Panc1 (cell line): ENCODE measurements at regions not wholly inside any gene's neighbourhood (a gene's known extent, or its start where the extent isn't known, plus 50 kb on each side); places are given as distances from the start of the nearest gene placed in this dataset.

Experiments used
- ATAC-seq: fragments of 200-7000 bp; cut with Tn5 transposase; 2 replicates; pipeline ENCODE4 v1.9.1; 2020; ENCODE audit warnings: mild to moderate bottlenecking, moderate library complexity
- BruUV-seq: library from RNA; stranded (reverse); fragments of 400-500 nt; replicated peaks from 2 replicates; lab custom pipeline; 2021; lab: Mats Ljungman, UMichigan
- CTCF ChIA-PET: fragments of 300-600 bp; sonication (Branson Sonifier 250); formaldehyde crosslinking; loops from one replicate; lab custom pipeline; 2022; ENCODE audit warnings: antibody characterized with exemption; lab: Charles Lee
- POLR2A ChIA-PET: fragments of 300-600 bp; sonication (Branson Sonifier 250); formaldehyde crosslinking; loops from one replicate; lab custom pipeline; 2022; ENCODE audit warnings: antibody characterized with exemption; lab: Charles Lee
- DNase-seq: peaks from one replicate; pipeline ENCODE4 v3.0.0-alpha.2; 2010; ENCODE audit warnings: low read depth, low spot score
- H3K27ac ChIP-seq: 2 replicates; pipeline ENCODE4 v1.5.1; 2011; ENCODE audit warnings: mild to moderate bottlenecking, low read length, inconsistent platforms
- H3K27me3 ChIP-seq: fragments of 200-500 bp; sonication (Bioruptor generic); 2 replicates; pipeline ENCODE4 v1.6.0; 2014; ENCODE audit warnings: low read length, inconsistent platforms; ENCODE audit not compliant: control insufficient read depth, insufficient read depth
- H3K36me3 ChIP-seq: fragments of 200-500 bp; sonication (Bioruptor generic); 2 replicates; pipeline ENCODE4 v1.5.1; 2014; ENCODE audit warnings: inconsistent platforms, mild to moderate bottlenecking, low read length, moderate library complexity; ENCODE audit not compliant: control insufficient read depth, insufficient read depth
- H3K4me1 ChIP-seq: 2 replicates; pipeline ENCODE4 v1.5.1; 2011; ENCODE audit warnings: inconsistent platforms, mild to moderate bottlenecking, low read length, moderate library complexity; ENCODE audit not compliant: control insufficient read depth, insufficient read depth
- H3K4me3 ChIP-seq, 2 experiments: 2 replicates each; pipeline ENCODE4 v1.5.1; 2011 to 2012; ENCODE audit warnings: low read depth in 2 of 2, low read length in 2 of 2, mild to moderate bottlenecking in 2 of 2, inconsistent platforms in 1 of 2, moderate library complexity in 1 of 2
- H3K9me3 ChIP-seq: fragments of 200-500 bp; sonication (Bioruptor generic); 2 replicates; pipeline ENCODE4 v1.5.1; 2014; ENCODE audit warnings: low read depth, mild to moderate bottlenecking, inconsistent platforms, low read length, moderate library complexity; ENCODE audit not compliant: control insufficient read depth, insufficient read depth
- POLR2AphosphoS5 ChIP-seq: IDR thresholded peaks from 2 replicates; pipeline ENCODE4 v1.6.1; 2012; ENCODE audit warnings: mild to moderate bottlenecking, low read depth, low read length, moderate library complexity
- SIN3A ChIP-seq: IDR thresholded peaks from 2 replicates; pipeline ENCODE4 v1.6.1; 2012; ENCODE audit warnings: low read depth, mild to moderate bottlenecking, low read length, moderate library complexity, borderline replicate concordance; ENCODE audit not compliant: insufficient read depth
- TCF7L2 ChIP-seq: IDR thresholded peaks from 2 replicates; pipeline ENCODE4 v1.6.1; 2011; ENCODE audit warnings: mild to moderate bottlenecking, low read depth, low read length, inconsistent platforms
- in situ Hi-C: cut with HindIII; loops from 2 replicates; pipeline ENCODE4 v1.10.0; 2016; ENCODE audit warnings: low sequenced_read_pairs, low pct_unique_long_range_greater_than_20kb
- intact Hi-C: fragments of 100-400 bp; cut with micrococcal nuclease; formaldehyde crosslinking; loops from one replicate; pipeline ENCODE4 v1.10.0; 2022; ENCODE audit not compliant: unreplicated experiment
- TF ChIP-seq, protein P1 (sequence below): fragments of 450-650 bp; IDR thresholded peaks from 2 replicates; pipeline ENCODE4 v1.5.1; 2017; ENCODE audit warnings: mild to moderate bottlenecking
- TF ChIP-seq, protein P2 (sequence below), 2 experiments: IDR thresholded peaks; 2 replicates each; pipeline ENCODE4 v1.6.1; 2011 to 2012; ENCODE audit warnings: low read depth in 2 of 2, control low read depth in 1 of 2, low read length in 1 of 2, mild to moderate bottlenecking in 1 of 2, moderate library complexity in 1 of 2; ENCODE audit not compliant: insufficient read depth in 1 of 2

DNA sequence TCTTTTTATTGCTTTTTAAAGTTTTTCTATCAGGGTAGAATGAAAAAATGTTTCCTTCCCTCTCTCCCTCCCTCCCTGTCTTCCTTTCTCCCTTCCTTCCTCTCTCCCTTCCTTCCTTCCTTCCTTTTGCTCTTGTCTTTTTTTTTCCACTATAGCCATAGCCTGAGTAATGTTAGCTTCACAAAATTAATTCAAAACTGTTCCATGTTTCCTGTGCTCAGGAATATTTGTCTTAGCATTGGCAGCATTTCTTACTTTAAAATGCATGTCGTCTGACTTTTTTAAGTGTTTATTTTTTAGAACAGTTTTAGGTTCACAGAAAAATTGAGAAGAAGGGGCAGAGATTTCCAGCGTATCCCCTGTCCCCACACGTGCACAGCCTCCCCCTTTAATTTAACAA lies 730.8 kb upstream of the CITED2 start:
- ChIA-PET POLR2A (no interaction called here), CTCF (no interaction called here)
- no peak for ATAC-seq
- no peaks in the 10 kb centered on the region for H3K9me3 ChIP-seq
- intact Hi-C loops (no loop called here), in situ Hi-C loops (no loop called here)
- no peaks in the 10 kb centered on the region for H3K4me1 ChIP-seq
- no peak overlapping the region for H3K4me3 ChIP-seq
- peak overlapping the region; percentile 84 for H3K27ac ChIP-seq
- no peak for TF ChIP-seq TCF7L2
- TF ChIP-seq POLR2AphosphoS5 = no peak
- TF ChIP-seq, protein P1, sequence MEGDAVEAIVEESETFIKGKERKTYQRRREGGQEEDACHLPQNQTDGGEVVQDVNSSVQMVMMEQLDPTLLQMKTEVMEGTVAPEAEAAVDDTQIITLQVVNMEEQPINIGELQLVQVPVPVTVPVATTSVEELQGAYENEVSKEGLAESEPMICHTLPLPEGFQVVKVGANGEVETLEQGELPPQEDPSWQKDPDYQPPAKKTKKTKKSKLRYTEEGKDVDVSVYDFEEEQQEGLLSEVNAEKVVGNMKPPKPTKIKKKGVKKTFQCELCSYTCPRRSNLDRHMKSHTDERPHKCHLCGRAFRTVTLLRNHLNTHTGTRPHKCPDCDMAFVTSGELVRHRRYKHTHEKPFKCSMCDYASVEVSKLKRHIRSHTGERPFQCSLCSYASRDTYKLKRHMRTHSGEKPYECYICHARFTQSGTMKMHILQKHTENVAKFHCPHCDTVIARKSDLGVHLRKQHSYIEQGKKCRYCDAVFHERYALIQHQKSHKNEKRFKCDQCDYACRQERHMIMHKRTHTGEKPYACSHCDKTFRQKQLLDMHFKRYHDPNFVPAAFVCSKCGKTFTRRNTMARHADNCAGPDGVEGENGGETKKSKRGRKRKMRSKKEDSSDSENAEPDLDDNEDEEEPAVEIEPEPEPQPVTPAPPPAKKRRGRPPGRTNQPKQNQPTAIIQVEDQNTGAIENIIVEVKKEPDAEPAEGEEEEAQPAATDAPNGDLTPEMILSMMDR = no peak
- TF ChIP-seq SIN3A = no peak
- TF ChIP-seq, protein P2, sequence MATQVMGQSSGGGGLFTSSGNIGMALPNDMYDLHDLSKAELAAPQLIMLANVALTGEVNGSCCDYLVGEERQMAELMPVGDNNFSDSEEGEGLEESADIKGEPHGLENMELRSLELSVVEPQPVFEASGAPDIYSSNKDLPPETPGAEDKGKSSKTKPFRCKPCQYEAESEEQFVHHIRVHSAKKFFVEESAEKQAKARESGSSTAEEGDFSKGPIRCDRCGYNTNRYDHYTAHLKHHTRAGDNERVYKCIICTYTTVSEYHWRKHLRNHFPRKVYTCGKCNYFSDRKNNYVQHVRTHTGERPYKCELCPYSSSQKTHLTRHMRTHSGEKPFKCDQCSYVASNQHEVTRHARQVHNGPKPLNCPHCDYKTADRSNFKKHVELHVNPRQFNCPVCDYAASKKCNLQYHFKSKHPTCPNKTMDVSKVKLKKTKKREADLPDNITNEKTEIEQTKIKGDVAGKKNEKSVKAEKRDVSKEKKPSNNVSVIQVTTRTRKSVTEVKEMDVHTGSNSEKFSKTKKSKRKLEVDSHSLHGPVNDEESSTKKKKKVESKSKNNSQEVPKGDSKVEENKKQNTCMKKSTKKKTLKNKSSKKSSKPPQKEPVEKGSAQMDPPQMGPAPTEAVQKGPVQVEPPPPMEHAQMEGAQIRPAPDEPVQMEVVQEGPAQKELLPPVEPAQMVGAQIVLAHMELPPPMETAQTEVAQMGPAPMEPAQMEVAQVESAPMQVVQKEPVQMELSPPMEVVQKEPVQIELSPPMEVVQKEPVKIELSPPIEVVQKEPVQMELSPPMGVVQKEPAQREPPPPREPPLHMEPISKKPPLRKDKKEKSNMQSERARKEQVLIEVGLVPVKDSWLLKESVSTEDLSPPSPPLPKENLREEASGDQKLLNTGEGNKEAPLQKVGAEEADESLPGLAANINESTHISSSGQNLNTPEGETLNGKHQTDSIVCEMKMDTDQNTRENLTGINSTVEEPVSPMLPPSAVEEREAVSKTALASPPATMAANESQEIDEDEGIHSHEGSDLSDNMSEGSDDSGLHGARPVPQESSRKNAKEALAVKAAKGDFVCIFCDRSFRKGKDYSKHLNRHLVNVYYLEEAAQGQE (IDR thresholded peaks at IDR 0.05; ENCODE audit: insufficient read depth in 1 of 2, low read depth in 2 of 2, low read length in 1 of 2) = no peak
- H3K36me3 ChIP-seq = no peaks in the 10 kb centered on the region
- no peaks in the 10 kb centered on the region for H3K27me3 ChIP-seq
- no TSS peak for BruUV-seq
- no peak for DNase-seq

- TF ChIP-seq, protein P1 = no peak
- no peaks in the 10 kb centered on the region for H3K36me3 ChIP-seq
- no TSS peak for BruUV-seq
- H3K4me1 ChIP-seq = no peaks in the 10 kb centered on the region
- POLR2A ChIA-PET = no interaction called here
- peak overlapping the region; percentile 40; the same call in 1 of the 2 replicates for H3K27ac ChIP-seq
- no peaks in the 10 kb centered on the region for H3K9me3 ChIP-seq
- H3K27me3 ChIP-seq = no peaks in the 10 kb centered on the region
- no peak for DNase-seq
- ATAC-seq = no peak
- H3K4me3 ChIP-seq = no peak overlapping the region
- CTCF ChIA-PET = no interaction called here
- intact Hi-C loops = no loop called here
- in situ Hi-C loops = no loop called here
Measured at GRCh38 chr6:140101818-140102217, 727.4 kb upstream of the CITED2 start.

- Histone ChIP-seq H3K27me3 (no peaks in the 10 kb centered on the region), H3K4me3 (no peak overlapping the region), H3K27ac (peak overlapping the region; percentile 40; the same call in 1 of the 2 replicates), H3K9me3 (no peaks in the 10 kb centered on the region), H3K4me1 (no peaks in the 10 kb centered on the region), H3K36me3 (no peaks in the 10 kb centered on the region)
- ChIA-PET CTCF (no interaction called here), POLR2A (no interaction called here)
- BruUV-seq = no TSS peak
- in situ Hi-C loops (no loop called here), intact Hi-C loops (no loop called here)
- DNase-seq = no peak
- no peak for TF ChIP-seq POLR2AphosphoS5
- no peak for TF ChIP-seq SIN3A
- TF ChIP-seq, protein P1 = no peak
- TF ChIP-seq, protein P2 (IDR thresholded peaks at IDR 0.05; ENCODE audit: insufficient read depth in 1 of 2, low read depth in 2 of 2, low read length in 1 of 2) = no peak
- TF ChIP-seq TCF7L2 = no peak
- ATAC-seq = no peak
Measured at GRCh38 chr6:140101367-140101766, 726.9 kb upstream of the CITED2 start.
